ENCODE measurements at regions not wholly inside any gene's neighbourhood (a gene's known extent, or its start where the extent isn't known, plus 50 kb on each side); places are given as distances from the start of the nearest gene placed in this dataset.
A peak's percentile ranks its signal among the peaks of the same experiment; 100 is the strongest.

- H3K9ac ChIP-seq (ENCODE audit: low read depth, low read length), result no peak overlapping the region
- DNase-seq (peak; percentile 24), ATAC-seq (ENCODE audit: insufficient read depth, low read depth) (peak; percentile 55; the same call in 2 of the 3 replicates)
- no peaks in the 10 kb centered on the region for H3K36me3 ChIP-seq (ENCODE audit: insufficient read depth, low read length)
- H4K20me1 ChIP-seq (ENCODE audit: insufficient read depth, low read length), result no peaks in the 10 kb centered on the region
- no peak overlapping the region for H2AFZ ChIP-seq (ENCODE audit: low read depth, low read length)
- no peaks in the 10 kb centered on the region for H3K27me3 ChIP-seq (ENCODE audit: insufficient read depth, low read length, poor library complexity)
- TF ChIP-seq CTCF (IDR thresholded peaks at IDR 0.05; ENCODE audit: borderline replicate concordance, extremely low read depth, low read length, poor library complexity, severe bottlenecking) (peak; percentile 76), EZH2 (IDR thresholded peaks at IDR 0.05; ENCODE audit: borderline replicate concordance, low read depth, low read length, severe bottlenecking) (no peak)
- H3K27ac ChIP-seq (ENCODE audit: low read length), result no peak overlapping the region
- H3K4me1 ChIP-seq (ENCODE audit: insufficient read depth, low read length), result no peaks in the 10 kb centered on the region
- H3K9me3 ChIP-seq (ENCODE audit: insufficient read depth, low read length, severe bottlenecking), result no peaks in the 10 kb centered on the region
- no peak overlapping the region for H3K4me2 ChIP-seq (ENCODE audit: insufficient read depth, low read length)
- no peak overlapping the region for H3K4me3 ChIP-seq (ENCODE audit: low read depth in 1 of 2, low read length in 2 of 2)
- H3K79me2 ChIP-seq (ENCODE audit: insufficient read depth, low read length), result no peaks in the 10 kb centered on the region
Measured at GRCh38 chr9:107425101-107426025, 64.2 kb downstream of the KLF4 start.

- no peak for TF ChIP-seq EZH2 (IDR thresholded peaks at IDR 0.05; ENCODE audit: borderline replicate concordance, low read depth, low read length, severe bottlenecking)
- TF ChIP-seq CTCF (IDR thresholded peaks at IDR 0.05; ENCODE audit: borderline replicate concordance, extremely low read depth, low read length, poor library complexity, severe bottlenecking), result no peak
Measured at GRCh38 chr9:107423540-107423939, 66.0 kb downstream of the KLF4 start.

GRCh38 chr9:107422189-107423185, 67.1 kb downstream of the KLF4 start:
- Histone ChIP-seq H3K9me3 (ENCODE audit: insufficient read depth, low read length, severe bottlenecking) (no peaks in the 10 kb centered on the region), H2AFZ (ENCODE audit: low read depth, low read length) (no peak overlapping the region), H3K9ac (ENCODE audit: low read depth, low read length) (no peak overlapping the region), H4K20me1 (ENCODE audit: insufficient read depth, low read length) (no peaks in the 10 kb centered on the region), H3K27ac (ENCODE audit: low read length) (no peak overlapping the region), H3K27me3 (ENCODE audit: insufficient read depth, low read length, poor library complexity) (no peaks in the 10 kb centered on the region), H3K36me3 (ENCODE audit: insufficient read depth, low read length) (no peaks in the 10 kb centered on the region), H3K79me2 (ENCODE audit: insufficient read depth, low read length) (no peaks in the 10 kb centered on the region), H3K4me3 (ENCODE audit: low read depth in 1 of 2, low read length in 2 of 2) (no peak overlapping the region), H3K4me1 (ENCODE audit: insufficient read depth, low read length) (no peaks in the 10 kb centered on the region), H3K4me2 (ENCODE audit: insufficient read depth, low read length) (no peak overlapping the region)
- peak; percentile 53 for DNase-seq
- no peak for TF ChIP-seq EZH2 (IDR thresholded peaks at IDR 0.05; ENCODE audit: borderline replicate concordance, low read depth, low read length, severe bottlenecking)
- TF ChIP-seq CTCF (IDR thresholded peaks at IDR 0.05; ENCODE audit: borderline replicate concordance, extremely low read depth, low read length, poor library complexity, severe bottlenecking), result peak; percentile 68
- peak; percentile 81 for ATAC-seq (ENCODE audit: insufficient read depth, low read depth)

More at GRCh38 chr9:107423540-107423939, 66.0 kb downstream of the KLF4 start:
- no peak overlapping the region for H3K27ac ChIP-seq (ENCODE audit: low read length)
- no peak overlapping the region for H3K9ac ChIP-seq (ENCODE audit: low read depth, low read length)
- no peaks in the 10 kb centered on the region for H4K20me1 ChIP-seq (ENCODE audit: insufficient read depth, low read length)
- no peak overlapping the region for H3K4me3 ChIP-seq (ENCODE audit: low read depth in 1 of 2, low read length in 2 of 2)
- DNase-seq (no peak), ATAC-seq (ENCODE audit: insufficient read depth, low read depth) (no peak)
- H3K4me1 ChIP-seq (ENCODE audit: insufficient read depth, low read length), result no peaks in the 10 kb centered on the region
- no peaks in the 10 kb centered on the region for H3K79me2 ChIP-seq (ENCODE audit: insufficient read depth, low read length)
- H3K9me3 ChIP-seq (ENCODE audit: insufficient read depth, low read length, severe bottlenecking), result no peaks in the 10 kb centered on the region
- no peaks in the 10 kb centered on the region for H3K27me3 ChIP-seq (ENCODE audit: insufficient read depth, low read length, poor library complexity)
- H3K4me2 ChIP-seq (ENCODE audit: insufficient read depth, low read length), result no peak overlapping the region
- no peaks in the 10 kb centered on the region for H3K36me3 ChIP-seq (ENCODE audit: insufficient read depth, low read length)
- no peak overlapping the region for H2AFZ ChIP-seq (ENCODE audit: low read depth, low read length)

Measured in DND-41 (cell line).